ENCODE measurements at regions not wholly inside any gene's neighbourhood (a gene's known extent, or its start where the extent isn't known, plus 50 kb on each side); places are given as distances from the start of the nearest gene placed in this dataset.
A peak's percentile ranks its signal among the peaks of the same experiment; 100 is the strongest.

- DNase-seq (ENCODE audit: low spot score), result no peak
Measured at GRCh38 chr6:22067671-22068070, 229.2 kb downstream of the PRL start.

- no peak for DNase-seq (ENCODE audit: low spot score)
Measured at GRCh38 chr6:22068561-22069305, 228.1 kb downstream of the PRL start.

DNA sequence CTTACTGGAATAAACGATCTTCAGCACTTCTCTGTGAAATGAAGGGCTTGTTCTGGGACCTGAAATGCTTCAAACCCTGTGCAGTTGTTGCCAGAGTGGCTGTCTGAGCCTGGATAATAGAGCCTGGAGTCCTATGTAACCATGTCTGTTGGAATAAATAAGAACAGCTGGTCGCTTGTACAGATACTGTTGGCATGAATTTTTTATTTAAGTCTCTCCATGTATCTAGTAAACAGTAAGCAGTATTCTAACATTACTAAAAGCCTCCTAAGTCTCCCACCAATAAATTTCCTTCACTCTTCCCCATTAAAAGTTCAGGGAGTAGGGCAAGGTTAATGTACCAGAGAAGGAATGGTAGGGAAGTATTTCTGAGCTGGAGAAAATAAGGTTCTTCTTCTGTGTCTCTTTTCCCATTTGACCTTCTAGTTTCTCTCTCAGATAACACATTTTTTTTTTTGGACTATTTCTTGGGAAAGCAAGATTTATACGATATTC, 227.5 kb downstream of the PRL start:
- no peak for DNase-seq (ENCODE audit: low spot score)

DNA sequence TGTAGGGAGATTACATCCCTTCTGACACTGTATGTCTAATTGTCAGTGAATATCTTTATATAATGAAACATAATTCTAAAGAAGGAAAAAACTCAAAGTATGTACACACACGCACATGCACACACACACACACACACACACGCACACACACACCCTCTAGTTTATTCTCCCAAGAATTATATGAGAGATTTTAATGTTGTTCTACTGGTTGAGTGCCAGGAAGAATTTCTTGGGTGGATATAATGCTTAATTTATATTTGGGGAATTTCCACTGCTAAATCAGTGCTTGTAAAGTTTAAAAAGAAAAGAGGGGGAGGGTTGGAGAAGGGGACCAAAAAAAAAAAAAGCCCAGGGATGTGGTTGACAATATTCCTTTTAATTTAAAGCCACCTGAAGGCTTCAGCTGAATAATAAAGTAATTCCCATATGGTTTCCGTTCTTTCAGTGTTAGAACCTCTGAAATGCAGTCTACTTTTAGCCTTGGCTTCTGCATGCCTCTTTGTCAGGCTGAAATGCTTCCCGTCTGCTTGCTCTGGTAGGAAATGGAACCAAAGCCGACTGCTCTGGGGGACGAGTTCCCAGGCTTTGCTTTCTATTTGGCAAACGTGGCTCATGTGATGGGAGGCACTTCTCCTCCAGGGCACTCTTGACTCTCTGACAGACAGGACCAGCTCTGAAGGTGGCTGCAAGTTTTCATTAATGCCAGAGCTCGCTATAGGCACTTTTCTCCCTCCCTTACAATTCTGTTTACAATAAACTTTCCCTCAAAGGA, 225.4 kb downstream of the PRL start:
- DNase-seq (ENCODE audit: low spot score), result peak; percentile 22

- DNase-seq (ENCODE audit: low spot score), result no peak
Measured at GRCh38 chr6:22072949-22073348, 223.9 kb downstream of the PRL start.

DNA sequence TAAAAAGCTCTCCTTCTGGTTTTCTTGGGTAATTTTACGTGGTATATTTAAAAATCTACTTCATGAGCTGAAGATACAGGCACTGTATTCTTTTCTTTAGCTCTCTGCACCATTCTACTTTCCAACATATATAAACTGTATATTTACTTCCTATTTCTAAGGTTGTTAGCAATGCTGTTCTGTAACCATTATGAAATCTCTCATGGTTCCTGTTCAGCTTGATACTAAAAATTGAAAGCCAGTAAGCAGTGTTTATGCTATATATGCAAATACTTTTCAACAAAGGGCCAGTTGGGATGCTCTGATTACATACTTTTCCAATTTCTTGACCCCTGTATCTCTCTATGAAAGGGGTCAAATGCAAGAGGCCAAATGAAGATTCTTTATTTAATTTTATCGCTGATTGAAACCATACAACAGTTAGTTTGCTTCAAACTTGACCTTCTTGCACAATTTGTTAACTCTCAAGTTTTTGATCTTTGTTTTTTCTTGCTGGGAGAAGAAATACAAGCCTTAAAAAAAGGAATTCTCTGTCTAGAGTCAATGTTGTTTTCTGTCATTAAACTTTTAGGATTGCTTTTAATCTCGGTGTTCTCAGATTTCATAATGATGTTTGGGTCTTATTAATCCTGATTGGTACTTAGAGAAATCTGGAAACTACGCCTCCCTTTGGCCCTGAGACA, 223.2 kb downstream of the PRL start:
- no peak for DNase-seq (ENCODE audit: low spot score)

DNA sequence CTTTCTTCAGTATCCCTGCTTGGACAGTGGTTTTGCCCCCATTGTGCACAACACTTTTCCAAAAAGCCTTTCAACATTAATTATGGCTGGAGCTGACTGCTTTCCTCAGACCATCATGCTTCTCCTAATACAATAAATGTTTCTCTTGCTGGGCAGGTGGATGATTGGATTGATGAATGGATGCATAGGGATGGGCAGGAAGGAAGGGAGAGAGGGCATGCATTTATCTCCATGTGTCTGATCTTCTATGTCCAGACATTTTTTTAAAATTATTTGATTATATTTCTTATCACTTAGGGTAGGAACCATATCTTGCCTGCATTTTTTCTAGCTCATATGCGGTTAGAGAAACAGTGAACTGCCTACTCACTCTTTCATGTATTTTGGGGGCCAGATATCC, 218.5 kb downstream of the PRL start:
- DNase-seq (ENCODE audit: low spot score), result no peak

GRCh38 chr6:22078802-22079545, 217.9 kb downstream of the PRL start:
- peak; percentile 28 for DNase-seq (ENCODE audit: low spot score)

GRCh38 chr6:22079783-22080182, 217.1 kb downstream of the PRL start:
- DNase-seq (ENCODE audit: low spot score), result no peak

GRCh38 chr6:22081709-22082108, 215.1 kb downstream of the PRL start:
- no peak for DNase-seq (ENCODE audit: low spot score)

DNA sequence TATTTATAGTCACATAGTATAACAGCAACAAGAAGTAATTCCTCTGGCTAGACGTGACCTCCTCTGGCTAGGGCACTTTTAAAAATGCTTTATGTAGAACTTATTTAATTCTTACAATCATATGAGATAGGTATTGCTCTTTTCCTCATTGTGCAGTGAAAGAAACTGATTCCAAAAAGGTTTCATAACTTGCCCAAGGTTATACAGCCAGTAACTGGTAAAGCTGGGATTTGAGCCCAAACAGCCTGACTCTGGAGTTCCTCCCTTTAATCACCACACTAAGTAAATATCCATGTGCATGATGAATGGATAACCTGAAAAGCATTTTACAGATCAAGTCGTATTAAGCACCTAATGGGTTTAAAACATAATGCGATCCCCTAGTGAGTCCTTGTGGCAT, 214.6 kb downstream of the PRL start:
- DNase-seq (ENCODE audit: low spot score), result no peak

DNA sequence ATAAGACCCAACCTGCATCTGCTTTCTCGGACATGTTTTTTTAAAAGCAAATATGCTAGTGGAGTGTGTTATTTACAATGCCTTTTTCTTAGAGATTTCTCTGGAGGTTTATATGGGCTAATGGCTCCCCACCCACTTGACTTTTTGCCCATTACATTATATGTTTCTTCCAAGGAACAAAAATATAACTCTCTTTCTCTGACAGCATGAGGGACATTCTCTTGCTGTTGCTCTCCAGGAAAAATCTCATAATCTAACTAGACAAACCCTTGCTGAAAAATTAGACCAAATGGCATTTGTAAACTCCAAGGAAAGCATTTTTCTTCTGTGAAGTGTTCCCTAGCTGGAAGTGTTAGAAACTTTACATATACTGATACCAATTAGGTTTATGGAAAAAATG, 213.7 kb downstream of the PRL start:
- DNase-seq (ENCODE audit: low spot score), result no peak

GRCh38 chr6:22087960-22088706, 208.7 kb downstream of the PRL start:
- no peak for DNase-seq (ENCODE audit: low spot score)

GRCh38 chr6:22091424-22091948, 205.3 kb downstream of the PRL start:
- DNase-seq (ENCODE audit: low spot score), result no peak

GRCh38 chr6:22095836-22096235, 201.0 kb downstream of the PRL start:
- DNase-seq (ENCODE audit: low spot score), result no peak

DNA sequence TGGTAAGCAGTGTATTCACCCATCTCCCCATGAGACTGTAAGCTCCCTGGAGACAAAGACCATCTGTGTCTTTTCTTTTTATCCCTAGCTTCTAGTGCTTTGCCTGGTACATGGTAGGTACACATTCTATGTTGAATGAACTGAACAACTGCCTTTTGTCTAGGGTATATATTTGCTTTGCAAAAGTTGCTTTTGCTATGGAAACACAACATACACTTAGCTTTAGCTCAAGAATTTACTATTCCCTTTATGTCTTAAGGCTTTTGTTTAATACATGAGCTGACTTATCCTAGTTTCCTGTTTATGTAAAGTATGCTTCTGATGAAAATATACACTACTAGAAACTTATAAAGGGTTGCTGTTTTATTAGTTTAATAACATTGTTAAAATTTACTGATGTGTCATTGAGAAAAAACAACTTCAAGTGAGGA, 198.2 kb downstream of the PRL start:
- DNase-seq (ENCODE audit: low spot score), result no peak

DNA sequence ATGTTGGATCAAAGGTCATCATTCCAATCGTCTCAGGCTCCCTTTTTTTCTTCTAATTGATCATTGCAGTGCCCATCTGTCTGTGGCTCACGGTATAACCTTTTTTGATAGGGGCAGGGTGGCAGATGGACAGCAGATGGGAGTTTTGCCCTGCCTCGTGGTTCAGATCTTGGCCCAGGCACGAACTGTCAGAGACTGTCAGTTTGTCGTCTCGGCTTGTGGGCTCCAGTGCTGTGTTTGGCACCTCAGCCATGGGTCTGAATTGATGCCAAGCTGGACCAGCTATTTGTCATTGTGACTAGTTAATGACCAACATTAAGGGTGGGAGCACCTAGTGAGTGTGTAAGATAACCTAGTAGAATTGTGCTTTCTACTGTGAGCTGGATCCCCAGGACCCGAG, 197.6 kb downstream of the PRL start:
- no peak for DNase-seq (ENCODE audit: low spot score)

DNA sequence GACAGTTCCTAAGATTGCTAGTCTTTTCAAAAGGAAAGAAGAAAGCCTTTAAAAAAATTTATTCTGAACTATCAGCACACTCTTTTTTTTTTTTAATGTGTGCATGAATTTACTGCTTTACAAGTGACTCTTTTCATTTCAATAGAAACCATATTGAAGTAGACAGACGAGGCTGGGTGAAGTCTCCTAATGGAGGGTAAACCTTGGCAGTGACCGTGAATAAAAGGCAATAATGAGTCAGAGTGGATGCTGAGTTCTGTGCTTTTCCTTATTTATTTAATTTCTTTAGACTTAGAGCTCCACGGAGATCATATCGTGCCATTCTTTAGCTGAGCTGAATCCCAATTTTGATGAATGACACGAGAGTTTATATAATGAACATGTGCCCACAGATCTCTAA, 196.9 kb downstream of the PRL start:
- no peak for DNase-seq (ENCODE audit: low spot score)

GRCh38 chr6:22101163-22101562, 195.7 kb downstream of the PRL start:
- DNase-seq (ENCODE audit: low spot score), result no peak

GRCh38 chr6:22102671-22103070, 194.2 kb downstream of the PRL start:
- no peak for DNase-seq (ENCODE audit: low spot score)

DNA sequence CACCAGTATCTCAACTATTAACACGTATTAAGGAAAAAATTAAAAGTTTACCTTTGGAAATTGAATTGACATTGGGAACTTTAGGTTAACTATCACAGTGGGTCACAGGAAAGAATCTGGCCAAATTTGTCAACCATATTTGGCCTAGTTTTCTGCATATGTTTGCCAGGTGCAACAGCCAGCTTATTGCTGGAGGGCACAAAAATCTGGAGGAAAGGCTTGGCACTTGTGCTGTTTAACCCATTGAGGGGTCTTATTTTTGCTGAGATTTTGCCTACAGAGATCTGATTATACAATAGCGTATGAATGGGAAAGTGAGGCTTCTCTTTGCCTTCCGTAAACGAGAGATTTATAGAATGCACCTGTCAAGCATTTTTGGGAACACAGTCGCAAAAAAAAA, 190.4 kb downstream of the PRL start:
- no peak for DNase-seq (ENCODE audit: low spot score)

Measured in iPS-NIHi11 (cell line).